ENCODE measurements at regions not wholly inside any gene's neighbourhood (a gene's known extent, or its start where the extent isn't known, plus 50 kb on each side); places are given as distances from the start of the nearest gene placed in this dataset.

GRCh38 chr9:10867194-10867593 lies 254.4 kb upstream of the PTPRD start:
- no peak for TF ChIP-seq CTCF (IDR thresholded peaks at IDR 0.05; ENCODE audit: poor library complexity)
- TF ChIP-seq EZH2 (IDR thresholded peaks at IDR 0.05; ENCODE audit: borderline replicate concordance): no peak
- no peak for TF ChIP-seq EZH2phosphoT487 (IDR thresholded peaks at IDR 0.05; ENCODE audit: low read depth, severe bottlenecking, unreplicated experiment)

Measured in hepatocyte (in vitro differentiated cells).